HFFc6 (cell line): ENCODE measurements at regions not wholly inside any gene's neighbourhood (a gene's known extent, or its start where the extent isn't known, plus 50 kb on each side); places are given as distances from the start of the nearest gene placed in this dataset.

Experiments used
- DNase-seq: peaks from one replicate; pipeline ENCODE4 v3.0.0-alpha.2; 2018
- H3K27ac Mint-ChIP-seq: 2 replicates; pipeline ENCODE4 v1.8.0; 2020; ENCODE audit warnings: mild to moderate bottlenecking, mixed read lengths
- H3K27me3 Mint-ChIP-seq: 2 replicates; pipeline ENCODE4 v1.8.0; 2021; ENCODE audit warnings: mild to moderate bottlenecking, moderate library complexity, mixed read lengths; ENCODE audit not compliant: insufficient read depth
- H3K36me3 Mint-ChIP-seq: 2 replicates; pipeline ENCODE4 v1.8.0; 2021; ENCODE audit warnings: low read depth, mixed read lengths
- H3K4me1 Mint-ChIP-seq: 2 replicates; pipeline ENCODE4 v1.8.0; 2020; ENCODE audit warnings: low read depth, mixed read lengths
- H3K4me3 Mint-ChIP-seq: 2 replicates; pipeline ENCODE4 v1.8.0; 2020; ENCODE audit warnings: mild to moderate bottlenecking, moderate library complexity, mixed read lengths
- H3K9me3 Mint-ChIP-seq: 2 replicates; pipeline ENCODE4 v1.8.0; 2020; ENCODE audit warnings: mild to moderate bottlenecking, mixed read lengths
- CTCF ChIP-seq: fragments of 200-600 bp; sonication (generic); IDR thresholded peaks from 2 replicates; pipeline ENCODE4 v1.5.0; 2021; ENCODE audit warnings: antibody characterized with exemption, mild to moderate bottlenecking

- H3K9me3 Mint-ChIP-seq = no peaks in the 10 kb centered on the region
- H3K36me3 Mint-ChIP-seq = no peaks in the 10 kb centered on the region
- no peak for DNase-seq
- H3K27me3 Mint-ChIP-seq = peaks cover 8% of the 10 kb centered on the region; the same call in 1 of the 2 replicates
- H3K4me3 Mint-ChIP-seq = no peak overlapping the region
- no peaks in the 10 kb centered on the region for H3K4me1 Mint-ChIP-seq
- TF ChIP-seq CTCF = no peak
- H3K27ac Mint-ChIP-seq = no peak overlapping the region
Measured at GRCh38 chr5:124550731-124551130, 195.7 kb downstream of the ZNF608 start.

- no peak for DNase-seq
- no peak overlapping the region for H3K4me3 Mint-ChIP-seq
- peaks cover 8% of the 10 kb centered on the region; the same call in 1 of the 2 replicates for H3K27me3 Mint-ChIP-seq
- H3K9me3 Mint-ChIP-seq = no peaks in the 10 kb centered on the region
- H3K36me3 Mint-ChIP-seq = no peaks in the 10 kb centered on the region
- TF ChIP-seq CTCF = no peak
- H3K27ac Mint-ChIP-seq = no peak overlapping the region
- no peaks in the 10 kb centered on the region for H3K4me1 Mint-ChIP-seq
Measured at GRCh38 chr5:124549891-124550436, 196.5 kb downstream of the ZNF608 start.

- DNase-seq = no peak
- Mint-ChIP-seq H3K27ac (no peak overlapping the region), H3K27me3 (peaks cover 2% of the 10 kb centered on the region), H3K4me1 (no peaks in the 10 kb centered on the region), H3K4me3 (no peak overlapping the region), H3K9me3 (no peaks in the 10 kb centered on the region), H3K36me3 (no peaks in the 10 kb centered on the region)
- TF ChIP-seq CTCF = no peak
Measured at GRCh38 chr5:124546643-124547042, 199.8 kb downstream of the ZNF608 start.

- no peaks in the 10 kb centered on the region for H3K4me1 Mint-ChIP-seq
- no peaks in the 10 kb centered on the region; the same call in none of the 2 replicates for H3K27me3 Mint-ChIP-seq
- no peak for TF ChIP-seq CTCF
- H3K9me3 Mint-ChIP-seq = no peaks in the 10 kb centered on the region
- H3K36me3 Mint-ChIP-seq = no peaks in the 10 kb centered on the region
- DNase-seq = no peak
- no peak overlapping the region for H3K4me3 Mint-ChIP-seq
- no peak overlapping the region for H3K27ac Mint-ChIP-seq
Measured at GRCh38 chr5:124544366-124545055, 201.9 kb downstream of the ZNF608 start.

GRCh38 chr5:124538931-124539330, 207.5 kb downstream of the ZNF608 start:
- DNase-seq = no peak
- TF ChIP-seq CTCF = no peak
- H3K9me3 Mint-ChIP-seq = no peaks in the 10 kb centered on the region; the same call in 1 of the 2 replicates
- peaks cover 2% of the 10 kb centered on the region for H3K27me3 Mint-ChIP-seq
- no peak overlapping the region for H3K27ac Mint-ChIP-seq
- H3K4me1 Mint-ChIP-seq = no peaks in the 10 kb centered on the region
- no peak overlapping the region for H3K4me3 Mint-ChIP-seq
- H3K36me3 Mint-ChIP-seq = no peaks in the 10 kb centered on the region
